CD4-positive, alpha-beta T cell treated with Interleukin-10 for 1 hour (primary cell): ENCODE measurements at regions not wholly inside any gene's neighbourhood (a gene's known extent, or its start where the extent isn't known, plus 50 kb on each side); places are given as distances from the start of the nearest gene placed in this dataset.
A peak's percentile ranks its signal among the peaks of the same experiment; 100 is the strongest.

Experiments used
- DNase-seq: peaks from one replicate; pipeline ENCODE4 v3.0.0-alpha.2; 2020

DNA sequence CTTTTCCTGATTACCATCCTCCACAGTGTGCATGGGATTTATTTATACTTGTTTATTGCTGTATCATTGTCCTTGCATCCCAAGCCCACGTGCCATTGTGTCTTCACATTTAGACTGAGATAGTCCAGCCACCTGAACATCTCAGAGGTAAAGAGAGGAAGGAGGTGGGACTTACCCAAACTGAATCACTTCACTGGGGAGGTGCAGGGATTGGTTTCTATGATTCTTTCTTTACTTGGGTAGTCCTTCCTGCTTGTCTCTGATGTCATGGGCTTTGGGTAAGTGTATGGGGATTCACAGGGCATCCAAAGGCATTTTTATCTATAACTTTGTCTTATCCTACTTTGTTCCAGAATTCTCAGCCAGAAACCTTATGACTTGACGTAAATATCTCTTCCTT, 141.5 kb upstream of the UMPS start:
- no peak for DNase-seq

DNA sequence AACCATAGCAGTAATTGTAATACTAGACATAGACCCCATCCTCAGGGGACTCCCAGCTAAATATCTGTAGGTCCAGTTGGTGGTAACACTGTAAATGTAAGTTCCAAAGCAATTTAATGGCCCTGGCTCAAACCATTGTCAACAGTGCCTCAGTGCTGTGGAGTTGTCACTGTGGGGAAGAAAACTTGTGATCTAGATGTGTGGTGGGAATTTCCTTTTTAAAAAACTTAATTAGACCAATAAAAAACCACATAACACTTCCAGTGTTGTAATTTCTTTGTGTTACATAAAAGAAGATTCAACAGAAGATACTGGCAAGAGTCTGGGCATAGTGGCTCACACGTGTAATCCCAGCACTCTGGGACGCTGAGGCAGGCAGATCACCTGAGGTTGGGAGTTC, 138.6 kb upstream of the UMPS start:
- no peak for DNase-seq

DNA sequence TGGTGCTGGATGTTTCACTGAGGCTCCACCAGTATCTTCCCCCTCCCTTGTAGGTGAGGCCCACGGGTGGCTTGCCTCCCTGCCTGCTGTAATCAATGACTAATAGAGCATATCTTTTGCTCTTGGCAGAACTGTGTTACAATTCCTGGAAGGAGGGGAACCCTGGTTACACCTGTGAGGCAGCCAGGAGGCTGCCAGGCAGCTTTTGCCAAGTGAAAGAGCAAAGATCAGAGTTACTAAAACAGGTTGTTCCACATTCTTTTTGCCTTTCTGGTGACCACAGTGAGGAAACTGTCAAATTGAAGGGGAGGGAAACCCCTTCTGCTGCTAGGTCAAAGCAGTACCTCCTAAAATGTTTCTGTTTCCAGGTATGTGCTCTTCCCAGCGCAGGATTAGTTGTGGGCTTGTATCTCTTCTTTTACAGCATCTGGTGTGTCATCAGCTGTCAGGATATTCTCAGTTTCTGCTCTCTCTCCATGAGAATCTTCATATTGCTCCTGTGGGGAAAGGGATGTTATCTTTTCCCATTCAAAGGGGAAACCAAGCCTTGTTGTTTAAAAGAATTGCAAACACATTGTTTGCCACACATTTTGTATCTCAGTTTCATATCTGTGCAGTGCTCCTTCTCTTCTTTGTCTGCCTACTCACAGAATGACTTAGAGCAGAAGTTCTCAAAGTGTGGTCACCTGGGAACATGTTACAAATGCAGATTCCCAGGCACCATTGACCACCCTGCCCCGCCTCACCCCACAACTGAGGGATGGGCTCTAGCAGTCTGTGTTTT, 137.4 kb upstream of the UMPS start:
- DNase-seq = no peak

DNA sequence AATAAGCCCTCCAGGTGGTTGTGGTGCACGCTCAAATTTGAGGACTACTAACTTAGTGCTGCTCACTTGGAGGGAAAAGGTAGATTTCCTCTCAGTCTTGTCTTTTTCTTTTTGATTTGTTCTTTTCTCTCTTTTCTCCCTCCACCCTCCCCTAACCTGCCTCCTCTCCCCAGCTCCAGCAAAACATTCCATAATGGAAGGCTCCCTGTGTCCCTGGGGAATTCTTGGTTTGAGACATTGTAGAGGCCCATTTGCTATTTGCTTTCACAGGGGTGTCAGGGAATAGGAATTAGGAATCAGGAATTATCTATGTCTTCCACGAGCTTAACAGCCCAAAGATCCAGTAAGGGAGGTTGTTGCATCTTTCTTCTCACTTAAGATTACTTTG, 136.8 kb upstream of the UMPS start:
- no peak for DNase-seq

DNA sequence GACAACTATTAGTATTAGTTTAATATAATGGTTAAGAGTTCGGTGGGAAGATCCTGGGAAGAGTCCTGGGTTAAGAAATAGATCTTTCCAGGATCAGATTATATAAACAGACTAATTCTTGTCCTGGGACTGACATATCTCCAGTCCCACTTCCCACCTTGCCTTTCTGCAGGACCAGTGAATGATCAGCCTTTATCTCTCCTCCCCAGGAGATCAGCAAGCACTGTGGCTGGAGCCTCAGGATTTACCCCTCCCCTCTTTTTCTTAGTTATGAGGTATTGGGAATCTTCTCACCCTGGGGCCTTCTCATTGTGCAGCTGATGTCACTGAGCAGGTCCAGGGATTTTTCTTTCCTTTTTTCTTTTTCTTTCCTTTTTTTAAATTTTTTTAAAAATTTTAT, 135.7 kb upstream of the UMPS start:
- DNase-seq = no peak

DNA sequence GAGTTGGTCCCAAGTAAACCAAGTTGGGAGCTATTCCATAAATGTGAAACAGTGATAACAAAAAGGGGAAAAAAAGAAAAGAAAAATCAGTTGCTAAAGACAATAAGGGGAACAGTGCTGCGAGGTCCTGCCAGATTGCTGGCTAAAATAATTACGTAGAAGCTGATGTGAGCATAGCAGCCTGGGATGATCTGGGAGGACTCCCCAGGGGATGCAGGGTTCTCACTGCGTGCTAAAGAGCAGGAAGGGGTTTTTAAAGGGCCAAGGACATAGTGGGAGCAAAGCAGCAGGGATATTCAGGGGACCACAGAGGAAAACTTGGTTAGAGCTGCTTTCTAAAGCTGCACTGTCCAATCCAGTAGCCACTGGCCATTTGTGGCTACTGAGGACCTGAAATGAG, 133.0 kb upstream of the UMPS start:
- DNase-seq = no peak

DNA sequence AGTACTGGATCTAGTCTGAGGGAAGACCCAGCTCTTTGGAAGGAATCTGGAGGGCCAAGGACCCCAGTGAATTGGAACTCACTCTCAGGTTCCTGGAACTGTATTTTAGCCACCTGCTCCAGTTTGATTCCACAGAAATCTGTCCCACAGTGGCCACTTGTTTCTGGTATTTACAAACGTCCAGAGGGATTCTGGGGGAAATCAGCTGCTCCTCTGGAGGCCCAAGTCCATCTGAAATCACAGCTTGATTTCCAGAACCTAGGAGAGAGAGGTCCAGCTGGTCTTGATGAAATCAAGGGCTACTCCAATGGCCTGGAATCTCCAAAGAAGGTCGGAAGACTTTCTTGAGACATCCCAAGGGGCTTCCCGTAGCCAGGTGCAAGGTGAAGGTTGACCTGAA, 132.3 kb upstream of the UMPS start:
- no peak for DNase-seq

DNA sequence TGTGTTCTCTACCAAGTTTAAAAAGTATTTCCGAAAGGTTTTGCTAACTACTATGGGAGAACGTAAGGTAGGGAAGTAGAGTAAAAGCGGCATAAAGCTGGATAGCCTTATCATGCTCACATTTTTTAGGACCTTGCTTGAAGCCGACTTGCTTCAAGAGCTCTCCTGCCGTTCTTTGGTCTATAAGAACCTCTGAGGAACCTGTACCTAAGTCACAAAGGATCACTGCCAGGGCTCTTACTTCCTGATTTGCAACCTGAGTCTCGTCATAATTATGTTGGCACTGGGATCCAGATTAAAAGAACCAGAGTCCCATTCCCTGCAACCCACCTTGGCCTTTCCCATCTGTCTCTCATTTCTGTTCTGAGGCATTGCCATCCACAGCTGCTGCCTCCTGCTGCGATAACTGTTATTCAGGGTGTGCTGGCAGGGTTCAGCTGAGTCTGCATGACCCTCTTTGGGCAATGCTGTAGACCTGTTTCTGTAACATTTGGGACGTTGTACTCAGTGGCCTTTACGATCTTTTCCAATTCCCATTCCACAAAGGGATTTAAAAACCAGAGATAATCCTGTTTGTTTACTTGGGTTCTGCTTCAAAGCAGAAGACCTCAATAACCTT, 131.0 kb upstream of the UMPS start:
- no peak for DNase-seq

DNA sequence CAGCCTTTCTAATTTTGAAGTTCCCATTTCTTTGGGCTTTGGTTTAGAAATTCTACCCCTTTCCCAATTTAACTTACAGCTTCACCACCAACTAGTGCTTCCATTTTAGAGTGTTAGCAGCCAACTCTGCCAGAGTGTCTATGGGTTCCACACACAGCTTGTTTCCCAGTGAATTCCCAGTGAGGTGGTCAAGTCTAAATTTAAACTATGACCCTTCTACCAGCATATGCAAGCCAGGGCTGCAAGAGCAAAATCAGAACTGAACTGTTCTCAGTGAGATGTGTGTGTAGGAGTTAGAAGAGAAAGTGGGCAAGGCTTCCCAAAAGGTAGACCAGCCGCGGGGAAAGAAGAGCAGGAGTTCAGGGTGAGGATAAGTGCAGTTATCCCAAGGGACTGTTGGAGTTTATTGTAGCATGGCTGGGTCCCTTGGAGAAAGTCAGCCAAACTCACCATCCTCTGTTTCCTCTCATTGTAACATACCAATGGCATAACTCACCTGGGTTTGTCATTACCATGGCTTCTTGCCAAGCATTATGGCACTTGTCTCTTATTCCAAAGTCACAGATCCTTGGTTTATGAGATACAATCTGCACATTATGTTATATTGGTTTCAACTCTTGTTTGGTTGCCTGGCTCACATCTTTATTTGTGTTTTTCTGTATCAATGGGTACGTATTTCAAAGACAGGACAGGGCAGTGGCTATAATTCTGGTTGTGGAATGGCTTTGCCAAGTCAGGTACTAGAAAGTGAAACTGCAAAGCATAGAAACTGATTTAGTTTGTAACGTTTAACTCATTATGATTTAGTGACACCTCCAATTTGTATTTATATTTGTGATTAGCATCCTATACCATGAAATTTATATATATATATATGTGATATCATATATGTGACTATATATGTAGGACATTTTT, 130.2 kb upstream of the UMPS start:
- no peak for DNase-seq

DNA sequence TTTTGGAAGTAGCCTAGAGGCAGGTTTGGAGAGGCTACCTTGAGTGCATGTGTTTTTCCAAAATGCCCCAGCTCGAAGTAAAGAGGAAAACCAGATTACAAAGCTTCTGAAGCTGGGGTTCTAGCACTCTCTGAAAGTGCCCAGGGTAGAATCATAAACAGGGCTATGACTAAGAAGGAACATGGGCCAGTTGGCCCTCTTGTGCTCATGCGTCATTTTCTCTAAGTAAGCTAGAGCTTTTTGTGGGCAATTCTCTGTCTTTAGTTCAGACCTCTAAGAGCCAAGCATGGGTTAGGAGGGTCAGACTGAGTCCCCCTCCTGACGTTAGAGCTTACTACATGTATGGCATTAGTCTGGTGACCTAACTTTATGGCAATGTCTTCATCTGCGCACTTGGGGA, 129.5 kb upstream of the UMPS start:
- no peak for DNase-seq

DNA sequence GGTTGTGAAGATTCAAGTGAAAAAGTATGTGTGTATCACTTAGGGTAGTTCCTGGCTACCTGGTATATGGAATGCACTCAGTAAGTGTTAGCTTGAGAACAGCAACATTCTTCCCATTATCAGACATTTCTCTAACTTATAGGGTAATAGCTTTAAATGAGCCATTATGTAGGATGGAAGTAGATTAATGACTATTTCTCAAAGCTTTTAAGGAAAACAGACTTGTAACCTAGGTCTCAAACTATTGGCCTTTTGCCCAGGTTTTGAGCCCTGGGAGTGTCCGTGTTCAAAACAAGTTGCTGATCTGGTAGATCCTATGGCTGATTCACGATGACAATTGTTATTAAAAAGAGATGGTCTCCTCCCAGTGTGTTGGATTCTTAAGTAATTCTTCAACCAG, 129.1 kb upstream of the UMPS start:
- no peak for DNase-seq

DNA sequence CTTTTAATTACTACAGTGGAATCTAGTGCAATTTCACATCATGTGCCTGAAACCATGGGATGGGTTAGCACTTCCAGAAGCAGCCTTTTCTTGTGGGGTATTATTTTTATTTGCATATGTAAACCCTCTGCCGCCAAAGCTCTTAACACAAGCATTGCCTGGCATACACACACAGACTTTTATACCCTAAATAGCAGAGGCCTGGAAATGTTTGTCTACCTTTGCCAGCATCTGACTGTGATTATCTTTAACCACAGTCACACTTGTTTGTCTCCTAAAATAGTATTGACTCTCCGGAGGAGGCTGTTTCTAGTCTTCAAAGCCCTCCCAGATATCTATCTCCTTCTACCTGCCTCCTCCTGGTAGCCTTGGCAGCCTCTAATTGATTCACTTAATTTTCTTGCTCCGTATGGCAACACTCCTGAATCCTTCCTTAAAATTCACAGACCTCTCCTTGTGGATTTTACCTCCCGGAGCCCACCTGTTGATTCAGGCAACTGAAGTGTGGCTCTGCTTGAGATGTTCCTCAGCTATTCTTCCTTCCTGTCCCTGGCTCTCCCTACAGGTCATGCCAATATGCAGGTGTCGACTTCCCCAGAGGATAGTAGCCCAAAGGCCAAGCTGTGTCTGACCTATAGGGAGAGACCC, 127.1 kb upstream of the UMPS start:
- DNase-seq = no peak

DNA sequence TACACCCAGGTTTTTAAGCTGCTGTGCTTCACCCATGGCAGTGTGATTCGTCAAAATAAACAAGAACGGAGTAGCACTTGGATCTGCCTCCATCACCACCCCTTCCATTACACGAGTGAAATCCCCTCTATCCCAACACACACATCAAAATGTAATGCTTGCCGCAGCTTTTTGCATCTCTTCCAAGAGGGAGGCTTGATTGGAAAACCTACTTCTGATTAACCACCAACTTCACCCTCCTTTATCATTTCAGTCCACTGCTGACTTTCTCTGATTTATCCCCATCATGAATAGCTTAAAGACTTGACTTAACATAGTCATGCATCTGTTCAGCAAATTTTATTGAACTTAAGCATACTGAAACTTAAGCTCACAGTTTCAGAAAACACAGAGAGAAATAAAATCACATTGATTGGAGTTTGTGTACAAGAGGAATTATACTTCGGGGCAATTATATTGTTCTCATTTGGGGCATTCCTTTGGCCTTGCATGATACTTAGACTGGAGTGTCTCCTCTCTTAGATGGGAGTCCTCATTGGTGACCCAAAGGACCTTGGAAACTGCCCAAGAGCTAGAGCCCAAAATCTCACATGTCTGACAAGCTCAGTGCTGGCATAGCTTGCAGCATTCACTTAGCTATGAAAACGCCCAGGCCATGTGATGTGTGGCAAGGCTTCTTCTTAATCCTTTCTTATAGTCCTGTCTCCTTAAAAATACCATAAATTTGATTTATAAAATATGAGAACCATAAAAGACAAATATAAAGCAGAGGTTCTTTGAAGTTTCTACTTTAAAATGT, 124.3 kb upstream of the UMPS start:
- DNase-seq = no peak

DNA sequence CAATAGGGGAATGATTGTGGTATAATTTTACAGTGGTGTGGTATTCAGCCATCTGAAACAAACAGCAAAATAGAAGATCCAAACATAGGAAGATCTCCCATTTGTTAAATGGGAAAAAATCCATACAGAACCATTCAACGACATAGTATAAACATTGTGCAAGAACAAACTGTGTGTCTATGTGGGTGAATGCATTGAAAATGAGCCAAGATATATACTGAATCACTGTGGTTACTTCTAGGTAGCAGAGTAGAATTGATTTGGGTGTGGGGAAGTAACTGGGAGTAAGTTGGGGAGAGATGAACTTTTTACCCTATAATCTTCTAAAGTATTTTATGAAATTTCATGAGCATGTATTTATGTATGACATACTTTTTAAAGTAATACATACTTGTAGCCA, 123.1 kb upstream of the UMPS start:
- DNase-seq = no peak

DNA sequence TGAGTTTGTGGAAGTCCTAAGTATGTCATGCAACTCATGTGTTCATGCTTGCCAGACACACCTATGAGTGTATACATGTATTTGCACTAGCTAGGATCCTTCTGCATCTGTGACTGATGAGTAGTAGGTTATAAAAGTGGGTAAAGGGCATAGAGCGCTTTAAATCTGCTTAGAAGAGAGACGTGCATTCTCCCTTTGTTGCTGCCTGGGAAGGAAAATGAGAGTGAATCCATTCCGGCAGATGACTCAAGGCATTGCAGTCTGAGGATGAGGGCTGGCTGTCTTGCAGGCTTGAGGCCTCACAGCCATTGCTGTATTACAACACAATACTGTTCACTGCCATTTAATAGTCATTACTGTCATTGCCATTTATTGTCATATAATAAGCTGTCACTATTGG, 120.8 kb upstream of the UMPS start:
- no peak for DNase-seq

DNA sequence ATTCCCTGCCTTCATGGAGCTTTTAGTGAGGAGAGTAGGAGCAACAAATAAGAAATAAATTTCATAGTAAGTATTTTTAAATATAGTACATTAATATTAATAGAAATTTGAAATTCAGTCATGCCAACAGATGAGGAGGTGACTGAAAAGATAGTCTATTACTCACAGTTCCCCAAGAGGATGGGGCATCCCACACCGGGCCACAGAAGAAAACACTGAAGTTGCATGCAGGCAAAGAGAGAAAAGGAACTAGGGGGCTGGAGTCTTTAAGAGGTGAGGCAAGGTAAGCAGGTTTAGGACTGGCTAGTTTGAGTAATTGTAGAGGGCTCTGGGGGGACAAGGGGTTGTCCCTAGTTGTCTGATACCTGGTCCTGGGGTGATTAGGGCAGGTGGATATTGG, 120.1 kb upstream of the UMPS start:
- DNase-seq = no peak

DNA sequence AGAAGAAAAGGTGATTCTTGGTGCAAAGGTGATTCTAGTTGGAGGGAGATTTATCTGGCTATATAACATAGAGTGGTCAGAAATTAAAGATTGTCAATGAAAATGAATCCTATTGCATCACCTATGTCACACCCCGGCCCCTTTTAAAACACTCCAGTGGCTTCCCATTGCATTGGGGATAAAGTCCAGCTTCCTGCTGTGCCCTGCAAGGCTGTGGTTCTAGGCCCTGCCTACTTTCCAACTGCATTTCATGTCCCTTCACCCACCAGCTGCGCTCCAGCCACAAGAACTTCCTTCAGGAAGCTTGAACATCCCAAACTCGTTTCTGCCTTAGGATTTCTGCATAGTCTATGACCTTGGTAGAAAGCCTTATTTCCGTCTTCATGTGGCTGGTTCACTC, 118.7 kb upstream of the UMPS start:
- no peak for DNase-seq

DNA sequence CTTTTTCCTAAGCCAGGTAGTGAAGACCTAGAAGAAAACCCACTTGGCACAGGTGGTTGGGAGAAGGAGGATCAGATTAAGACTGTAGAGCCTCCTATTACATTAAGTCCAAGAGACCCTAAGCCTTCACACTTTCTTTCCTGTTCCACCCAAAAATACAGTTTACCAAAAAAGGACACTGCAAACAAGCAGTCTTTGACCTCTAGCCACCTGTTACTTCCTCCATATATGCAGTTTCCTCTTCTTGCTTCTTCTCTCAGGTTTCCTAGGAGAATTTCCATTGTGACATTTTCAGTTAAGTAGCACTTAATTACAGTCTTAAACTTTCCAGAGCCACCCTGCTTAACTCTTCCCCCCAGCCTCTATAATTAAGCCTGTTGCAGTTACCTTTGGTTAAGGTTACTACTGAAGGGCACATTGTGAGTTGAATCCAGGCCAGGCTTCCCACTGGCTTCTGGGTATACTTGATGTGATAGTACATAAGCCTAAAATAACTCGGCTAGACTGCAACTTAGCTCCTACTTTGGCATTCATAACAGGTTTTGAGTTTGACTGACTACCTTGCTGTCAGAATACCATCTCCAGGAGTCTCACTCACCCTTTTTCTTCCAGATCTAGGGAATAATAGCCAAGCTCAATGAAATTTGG, 114.2 kb upstream of the UMPS start:
- DNase-seq = no peak

DNA sequence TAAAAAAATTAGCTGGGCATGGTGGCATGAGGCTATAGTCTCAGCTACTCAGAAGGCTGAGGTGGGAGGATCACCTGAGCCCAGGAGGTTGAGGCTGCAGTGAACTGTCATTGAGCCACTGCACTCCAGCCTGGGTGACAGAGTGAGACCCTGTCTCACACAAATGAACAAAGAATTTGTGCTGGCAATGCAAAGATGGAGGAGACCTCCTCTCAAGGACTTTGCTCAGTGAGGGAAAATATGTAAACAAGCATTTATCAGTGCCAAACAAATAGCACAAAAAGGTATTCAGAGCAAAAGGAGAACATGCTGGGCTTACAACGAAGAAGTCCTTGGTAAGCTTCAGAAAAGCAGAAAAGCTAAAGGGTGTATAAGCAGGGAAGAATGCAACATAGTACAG, 113.1 kb upstream of the UMPS start:
- no peak for DNase-seq

DNA sequence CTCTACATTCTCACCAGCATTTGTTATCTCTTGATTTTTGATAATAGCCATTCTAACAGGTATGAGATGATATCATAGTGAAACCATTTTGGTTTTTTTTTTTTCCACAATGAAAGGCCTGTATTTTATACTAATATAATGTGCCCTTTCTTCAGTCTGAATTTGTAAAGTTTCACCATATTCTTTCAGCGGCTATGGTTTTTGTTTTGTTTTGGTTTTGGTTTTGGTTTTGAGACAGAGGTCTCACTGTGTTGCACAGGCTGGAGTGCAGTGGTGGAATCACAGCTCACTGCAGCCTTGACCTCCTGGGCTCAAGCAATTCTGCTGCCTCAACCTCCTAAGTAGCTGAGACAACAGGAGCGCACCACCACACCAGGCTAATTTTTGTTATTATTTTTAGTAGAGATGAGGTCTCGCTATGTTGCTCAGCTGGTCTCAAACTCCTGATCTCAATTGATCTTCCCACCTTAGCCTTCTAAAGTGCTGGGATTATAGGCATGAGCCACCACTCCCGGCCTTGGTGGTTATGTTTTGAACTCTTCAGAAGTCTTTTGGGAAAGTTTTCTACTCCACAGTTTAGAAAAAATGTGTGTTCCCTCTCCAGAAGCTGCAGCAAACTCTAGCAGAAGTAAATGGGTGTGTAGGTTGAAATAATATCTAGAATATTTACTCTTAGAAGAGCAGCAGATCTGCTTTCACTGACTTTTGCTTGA, 110.2 kb upstream of the UMPS start:
- peak; percentile 20 for DNase-seq

DNA sequence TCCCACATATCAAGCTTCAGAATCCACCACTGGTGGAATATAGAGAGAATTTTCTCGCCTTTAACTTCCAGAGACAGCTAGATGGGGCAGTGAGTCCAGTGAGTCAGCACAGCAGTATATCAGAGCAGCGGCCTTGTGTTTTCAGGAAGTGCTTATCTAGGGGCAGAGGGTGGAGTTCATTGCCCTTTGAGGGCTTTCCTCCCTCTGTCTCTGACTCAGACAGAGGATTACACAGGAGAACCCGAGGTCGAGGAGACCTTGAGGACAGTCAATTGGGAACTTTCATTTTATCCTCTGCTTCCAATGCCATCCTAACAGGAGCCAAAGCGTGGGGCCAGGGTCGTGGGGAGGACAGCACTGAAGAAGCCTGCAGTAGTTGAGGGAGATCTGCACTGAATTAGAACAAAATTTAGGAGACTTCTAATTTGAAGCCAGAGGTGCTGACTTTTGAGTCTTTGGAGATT, 109.6 kb upstream of the UMPS start:
- peak; percentile 48 for DNase-seq
